AG09319 (cell line): ENCODE measurements at regions not wholly inside any gene's neighbourhood (a gene's known extent, or its start where the extent isn't known, plus 50 kb on each side); places are given as distances from the start of the nearest gene placed in this dataset.

Experiments used
- DNase-seq: peaks from one replicate; pipeline ENCODE4 v3.0.0-alpha.2; 2010; ENCODE audit warnings: low read depth; ENCODE audit errors: extremely low read depth
- TF ChIP-seq, protein P1 (sequence below): IDR thresholded peaks from 2 replicates; pipeline ENCODE4 v1.5.1; 2011; ENCODE audit warnings: low read depth, mild to moderate bottlenecking, inconsistent platforms, low read length, moderate library complexity

DNA sequence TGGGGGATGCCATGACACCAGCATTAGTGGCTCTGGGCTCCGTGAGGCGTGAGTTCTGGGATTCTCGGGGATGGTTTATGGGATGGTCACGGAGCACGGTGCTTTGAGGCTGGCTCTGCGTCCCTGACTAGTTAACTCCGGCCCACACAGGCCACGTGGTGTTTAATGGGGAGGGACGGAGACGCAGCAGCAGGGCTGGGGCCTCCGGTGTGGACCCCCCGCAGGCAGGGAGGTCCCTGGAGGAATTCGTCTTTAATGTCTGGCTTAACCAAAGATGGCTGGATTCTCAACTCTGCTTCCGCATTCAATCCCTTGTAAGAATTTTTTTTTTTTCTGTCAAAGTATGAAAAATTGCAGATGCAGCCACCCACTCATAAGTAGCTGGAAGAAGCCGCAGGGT lies 86.4 kb upstream of the RFLNA start:
- TF ChIP-seq, protein P1, sequence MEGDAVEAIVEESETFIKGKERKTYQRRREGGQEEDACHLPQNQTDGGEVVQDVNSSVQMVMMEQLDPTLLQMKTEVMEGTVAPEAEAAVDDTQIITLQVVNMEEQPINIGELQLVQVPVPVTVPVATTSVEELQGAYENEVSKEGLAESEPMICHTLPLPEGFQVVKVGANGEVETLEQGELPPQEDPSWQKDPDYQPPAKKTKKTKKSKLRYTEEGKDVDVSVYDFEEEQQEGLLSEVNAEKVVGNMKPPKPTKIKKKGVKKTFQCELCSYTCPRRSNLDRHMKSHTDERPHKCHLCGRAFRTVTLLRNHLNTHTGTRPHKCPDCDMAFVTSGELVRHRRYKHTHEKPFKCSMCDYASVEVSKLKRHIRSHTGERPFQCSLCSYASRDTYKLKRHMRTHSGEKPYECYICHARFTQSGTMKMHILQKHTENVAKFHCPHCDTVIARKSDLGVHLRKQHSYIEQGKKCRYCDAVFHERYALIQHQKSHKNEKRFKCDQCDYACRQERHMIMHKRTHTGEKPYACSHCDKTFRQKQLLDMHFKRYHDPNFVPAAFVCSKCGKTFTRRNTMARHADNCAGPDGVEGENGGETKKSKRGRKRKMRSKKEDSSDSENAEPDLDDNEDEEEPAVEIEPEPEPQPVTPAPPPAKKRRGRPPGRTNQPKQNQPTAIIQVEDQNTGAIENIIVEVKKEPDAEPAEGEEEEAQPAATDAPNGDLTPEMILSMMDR, result no peak
- DNase-seq, result no peak

DNA sequence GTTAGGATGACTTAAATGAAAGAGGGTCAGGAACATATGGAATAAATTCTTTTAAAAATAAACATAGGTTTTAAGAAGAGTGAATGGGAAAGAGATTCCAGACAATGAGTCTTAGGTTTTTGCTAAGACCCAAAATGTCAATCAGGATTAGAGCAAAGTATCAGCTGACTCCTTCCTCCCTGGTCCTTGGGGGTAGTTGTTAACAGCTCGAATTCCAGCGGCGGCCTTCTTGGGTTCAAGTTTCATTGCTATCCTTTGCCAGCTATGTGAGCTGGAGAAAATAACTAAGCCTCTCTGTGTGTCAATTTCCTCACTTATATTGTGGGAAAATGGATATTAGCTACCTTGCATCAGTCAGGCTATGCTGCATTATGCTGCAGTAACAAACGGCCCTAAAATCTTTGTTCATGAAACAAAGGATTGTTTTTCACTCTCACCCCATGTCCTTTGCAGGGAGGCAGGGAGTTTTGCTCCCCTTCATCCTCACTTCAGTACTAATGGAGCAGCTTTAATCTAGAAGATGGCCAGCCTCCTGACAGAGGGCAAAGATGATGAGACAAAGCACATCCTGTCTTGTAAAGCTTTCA lies 83.8 kb upstream of the RFLNA start:
- no peak for DNase-seq

GRCh38 chr12:124211753-124212152 lies 83.1 kb upstream of the RFLNA start:
- no peak for DNase-seq
- TF ChIP-seq, protein P1, result no peak

More for the DNA sequence above, 83.8 kb upstream of the RFLNA start:
- TF ChIP-seq, protein P1, result no peak

DNA sequence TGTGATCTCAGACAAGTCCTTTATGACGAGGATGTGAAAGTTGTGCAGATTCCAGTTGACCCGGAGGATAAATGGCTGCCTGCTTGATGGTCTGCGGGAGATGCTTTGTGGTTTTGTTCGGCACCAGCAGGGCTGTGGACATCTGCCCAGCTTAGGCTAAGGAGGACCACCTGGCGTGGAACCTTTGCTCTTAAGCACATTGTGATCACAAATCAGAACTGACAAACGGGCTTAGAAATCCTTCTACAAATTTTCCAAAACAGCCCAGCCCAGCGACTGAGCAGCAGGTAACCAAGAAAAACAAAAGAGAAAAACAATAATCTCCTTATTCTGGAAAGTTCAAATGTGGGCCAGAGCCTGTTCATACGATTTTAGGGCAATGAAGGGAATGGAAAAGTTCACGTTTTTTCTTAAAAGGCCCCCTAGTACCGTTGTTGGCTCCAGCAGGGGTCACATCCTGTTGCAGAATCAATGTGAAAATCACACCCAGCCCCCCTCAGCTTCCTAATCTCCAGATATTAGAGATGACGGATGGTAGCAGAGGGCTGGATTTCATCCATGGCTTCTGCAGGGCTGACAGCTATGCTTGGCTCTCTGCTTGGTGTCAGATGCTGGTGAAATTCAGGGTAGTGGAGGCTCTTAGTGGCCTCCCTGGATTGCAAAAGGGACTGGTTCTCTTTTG lies 81.1 kb upstream of the RFLNA start:
- TF ChIP-seq, protein P1, result no peak
- DNase-seq, result no peak

DNA sequence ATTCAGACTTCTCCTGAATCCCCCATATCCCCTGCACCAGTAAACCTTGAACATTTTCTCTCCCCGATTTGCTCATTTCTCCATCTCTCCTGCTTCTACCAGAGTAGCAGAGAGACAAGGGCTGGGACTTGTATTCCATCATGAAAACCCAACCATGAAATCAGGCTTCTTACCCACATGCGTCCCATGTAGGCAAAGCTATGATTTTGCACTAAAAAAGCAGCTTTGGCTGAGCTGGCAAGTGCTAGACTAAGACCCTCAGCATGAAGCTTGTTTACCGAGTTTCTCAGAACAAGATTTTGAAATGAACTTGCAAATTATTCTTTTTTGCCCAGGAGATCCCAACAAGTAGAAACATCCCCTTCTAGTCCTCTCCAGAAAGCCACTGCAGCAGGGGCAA lies 80.3 kb upstream of the RFLNA start:
- TF ChIP-seq, protein P1, result no peak
- DNase-seq, result no peak

DNA sequence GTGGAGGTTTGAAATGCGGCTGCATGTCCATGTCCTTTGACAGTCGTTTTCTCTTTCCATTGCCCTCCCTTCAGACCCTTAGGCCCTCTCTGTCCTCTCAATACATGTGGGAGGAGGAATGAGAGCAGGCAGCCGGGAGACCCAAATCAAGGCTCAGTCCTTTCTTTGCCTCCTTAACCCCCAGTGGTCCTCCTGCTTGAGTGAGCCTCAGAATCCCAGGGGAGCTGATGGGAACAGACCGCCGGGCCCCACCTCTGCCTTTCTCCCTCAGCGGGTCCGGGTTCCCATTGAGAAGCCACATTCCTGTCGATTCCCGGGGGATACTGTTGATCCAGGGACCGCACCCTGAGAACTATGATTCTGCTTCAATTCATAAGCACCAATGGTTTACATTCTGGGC lies 77.9 kb upstream of the RFLNA start:
- TF ChIP-seq, protein P1, result no peak
- no peak for DNase-seq

GRCh38 chr12:124217508-124218242 lies 77.2 kb upstream of the RFLNA start:
- TF ChIP-seq, protein P1, result no peak
- no peak for DNase-seq
